K562 (cell line): ENCODE measurements at regions not wholly inside any gene's neighbourhood (a gene's known extent, or its start where the extent isn't known, plus 50 kb on each side); places are given as distances from the start of the nearest gene placed in this dataset.

Experiments
- ATAC-seq: fragments of 200-7000 bp; cut with Tn5 transposase; 3 replicates; pipeline ENCODE4 v1.9.1; 2020; ENCODE audit warnings: moderate library complexity
- BruUV-seq: library from RNA; stranded (reverse); fragments of 400-500 nt; replicated peaks from 2 replicates; lab custom pipeline; 2021; lab: Mats Ljungman, UMichigan
- CTCF ChIA-PET: fragments of 300-600 bp; formaldehyde crosslinking; extraction: SDS; loops from one replicate; lab custom pipeline; 2021; ENCODE audit warnings: low intra/inter-chr PET ratio; lab: Yijun Ruan, JAX
- POLR2A ChIA-PET: fragments of 300-600, 350-650 bp; sonication (Branson Sonifier 250); formaldehyde crosslinking; extraction: SDS; loops from one replicate; lab custom pipeline; 2021; ENCODE audit warnings: antibody characterized with exemption, inconsistent platforms; lab: Yijun Ruan, JAX
- DNase-seq, 4 experiments: peaks; one replicate each; pipeline versions ENCODE4 v3.0.0 to v3.0.0-alpha.2; 2011 to 2018; ENCODE audit warnings: low spot score in 3 of 4, mixed read lengths in 3 of 4; ENCODE audit errors: extremely low read depth in 1 of 4
- FAIRE-seq: peaks from 2 replicates; lab custom pipeline; 2011; peaks lifted over from hg19 to GRCh38; lab: Jason Lieb, UNC
- H2AFZ ChIP-seq: 2 replicates; pipeline ENCODE4 v1.6.0; 2011; ENCODE audit warnings: low read depth, low read length, control low read depth, inconsistent platforms
- H3K27ac ChIP-seq: fragments of 200-600 bp; 3 replicates; pipeline ENCODE4 v1.8.0; 2011; ENCODE audit warnings: low read depth, mild to moderate bottlenecking, control low read depth, inconsistent platforms, low read length, moderate library complexity, mixed read lengths; ENCODE audit errors: extremely low read depth
- H3K27me3 ChIP-seq, 2 experiments: fragments of 300-600 bp in 1 of 2; 2 replicates in 1 of 2; 3 replicates in 1 of 2; pipeline versions ENCODE4 v1.6.0 to v1.8.0; 2011; ENCODE audit warnings: inconsistent platforms in 2 of 2, low read length in 2 of 2, mild to moderate bottlenecking in 1 of 2, mixed read lengths in 1 of 2, moderate library complexity in 1 of 2; ENCODE audit not compliant: control insufficient read depth in 2 of 2, insufficient read depth in 2 of 2
- H3K36me3 ChIP-seq: fragments of 300-600 bp; 3 replicates; pipeline ENCODE4 v1.8.0; 2011; ENCODE audit warnings: mild to moderate bottlenecking, low read length, inconsistent platforms; ENCODE audit not compliant: control insufficient read depth, insufficient read depth
- H3K4me1 ChIP-seq, 2 experiments: fragments of 200-600 bp in 1 of 2; replicated peaks in 1 of 2; 2 replicates in 1 of 2; 3 replicates in 1 of 2; pipeline versions ENCODE4 v1.5.1 to v1.8.0; 2011; ENCODE audit warnings: inconsistent platforms in 2 of 2, low read length in 2 of 2, mild to moderate bottlenecking in 1 of 2, mixed read lengths in 1 of 2, moderate library complexity in 1 of 2; ENCODE audit not compliant: control insufficient read depth in 2 of 2, insufficient read depth in 2 of 2
- H3K4me2 ChIP-seq: 2 replicates; pipeline ENCODE4 v1.6.1; 2011; ENCODE audit warnings: low read length, control low read depth, inconsistent platforms, mixed read lengths; ENCODE audit not compliant: insufficient read depth
- H3K4me3 ChIP-seq: fragments of 200-600 bp; sonication (generic), shearing (Covaris generic); 2 replicates; pipeline ENCODE4 v1.5.1; 2016; ENCODE audit warnings: control low read depth, inconsistent platforms
- H3K79me2 ChIP-seq: fragments of 200-600 bp; 3 replicates; pipeline ENCODE4 v1.8.0; 2011; ENCODE audit warnings: low read length, inconsistent platforms; ENCODE audit not compliant: control insufficient read depth, insufficient read depth
- H3K9ac ChIP-seq, 2 experiments: 2 replicates each; pipeline versions ENCODE4 v1.6.0 to v1.6.1; 2011; ENCODE audit warnings: low read depth in 2 of 2, low read length in 2 of 2, control low read depth in 1 of 2, inconsistent platforms in 1 of 2, mild to moderate bottlenecking in 1 of 2, mixed read lengths in 1 of 2; ENCODE audit not compliant: insufficient read depth in 1 of 2
- H3K9me1 ChIP-seq: one replicate; pipeline ENCODE4 v1.6.0; 2011; ENCODE audit warnings: inconsistent platforms, mild to moderate bottlenecking, low read length, moderate library complexity; ENCODE audit not compliant: control insufficient read depth, insufficient read depth
- H3K9me3 ChIP-seq: replicated peaks from 2 replicates; pipeline ENCODE4 v1.5.1; 2011; ENCODE audit warnings: low read depth, low read length, inconsistent platforms; ENCODE audit not compliant: control insufficient read depth, insufficient read depth
- H4K20me1 ChIP-seq: replicated peaks from 2 replicates; pipeline ENCODE4 v1.6.1; 2011; ENCODE audit warnings: low read length, inconsistent platforms, mixed read lengths; ENCODE audit not compliant: control insufficient read depth, insufficient read depth
- E2F5 ChIP-seq: sonication (generic); formaldehyde crosslinking; IDR thresholded peaks from 2 replicates; pipeline ENCODE4 v1.8.0; 2022; ENCODE audit warnings: mild to moderate bottlenecking, missing genetic modification reagents
- FOXP4 ChIP-seq: sonication (generic); formaldehyde crosslinking; IDR thresholded peaks from 2 replicates; pipeline ENCODE4 v1.8.0; 2022; ENCODE audit warnings: mild to moderate bottlenecking, missing genetic modification reagents, borderline replicate concordance
- PHF21A ChIP-seq: fragments of 450-650 bp; IDR thresholded peaks from 2 replicates; pipeline ENCODE4 v1.6.1; 2017; ENCODE audit warnings: low read depth, borderline replicate concordance
- ZBTB26 ChIP-seq: fragments of 450-650 bp; formaldehyde crosslinking; IDR thresholded peaks from 2 replicates; pipeline ENCODE4 v1.4.0; 2022; ENCODE audit warnings: missing genetic modification characterization
- ZNF274 ChIP-seq: IDR thresholded peaks from 2 replicates; pipeline ENCODE4 v1.6.1; 2011; ENCODE audit warnings: low read depth, mild to moderate bottlenecking, low read length, moderate library complexity, borderline replicate concordance
- ZNF407 ChIP-seq: fragments of 450-650 bp; IDR thresholded peaks from 2 replicates; pipeline ENCODE4 v1.6.1; 2016; ENCODE audit warnings: low read depth
- ZNF586 ChIP-seq: fragments of 450-650 bp; formaldehyde crosslinking; conservative IDR thresholded peaks from 2 replicates; pipeline ENCODE4 v1.4.0; 2020; ENCODE audit warnings: mild to moderate bottlenecking, moderate library complexity
- WGBS: fragments of 100-300 bp; shearing (Covaris generic); methylation state at CpG from one replicate; pipeline ENCODE4 v1.1.6; 2016; ENCODE audit warnings: low coverage, mixed read lengths; ENCODE audit not compliant: insufficient coverage; ENCODE audit errors: missing lambda C conversion rate; 5-methylcytosine and 5-hydroxymethylcytosine counted together
- in situ Hi-C: fragments of 300-500 bp; cut with MboI; formaldehyde crosslinking; loops from 4 replicates; pipeline ENCODE4 v1.15.0; 2018; ENCODE audit warnings: inconsistent platforms, mixed read lengths
- intact Hi-C: fragments of 100-400 bp; cut with micrococcal nuclease; formaldehyde crosslinking; loops from 2 replicates; pipeline ENCODE4 v1.14.2; 2022

- Histone ChIP-seq H3K4me1 (no peaks in the 10 kb centered on the region), H3K79me2 (no peaks in the 10 kb centered on the region), H3K9me3 (no peaks in the 10 kb centered on the region), H3K9me1 (no peaks in the 10 kb centered on the region), H3K27me3 (no peaks in the 10 kb centered on the region), H2AFZ (no peak overlapping the region), H3K36me3 (no peaks in the 10 kb centered on the region), H3K9ac (no peak overlapping the region), H3K27ac (no peak overlapping the region), H3K4me2 (no peak overlapping the region), H4K20me1 (no peaks in the 10 kb centered on the region), H3K4me3 (no peak overlapping the region)
- no peak for FAIRE-seq
- ChIA-PET CTCF (no interaction called here), POLR2A (no interaction called here)
- no peak for DNase-seq
- no peak for ATAC-seq
- in situ Hi-C loops = no loop called here
- intact Hi-C loops = no loop called here
- no TSS peak for BruUV-seq
- 0% methylated on average over 2 of the region's 4 CpGs for WGBS
- TF ChIP-seq FOXP4 (CRISPR knock-in tag) (no peak), ZNF407 (no peak), ZNF274 (no peak), PHF21A (no peak), ZNF586 (CRISPR knock-in tag) (no peak), ZBTB26 (CRISPR knock-in tag) (no peak), E2F5 (CRISPR knock-in tag) (no peak)
Observed at GRCh38 chr10:112025228-112025627, 158.3 kb downstream of the GPAM start.
